GM12878 (cell line): ENCODE measurements at regions not wholly inside any gene's neighbourhood (a gene's known extent, or its start where the extent isn't known, plus 50 kb on each side); places are given as distances from the start of the nearest gene placed in this dataset.
"Not testable (repeated sequence)": the region's sequence is repeated elsewhere in the genome, so short reads cannot be mapped to it uniquely, and the experiment has no call there.

Source experiments
- ATAC-seq: fragments of 200-7000 bp; cut with Tn5 transposase; 3 replicates; pipeline ENCODE4 v1.9.1; 2020; ENCODE audit warnings: mild to moderate bottlenecking, moderate library complexity
- BruUV-seq: library from RNA; stranded (reverse); fragments of 400-500 nt; replicated peaks from 2 replicates; lab custom pipeline; 2021; lab: Mats Ljungman, UMichigan
- CTCF ChIA-PET: fragments of 300-600 bp; sonication (Branson Sonifier 250); formaldehyde crosslinking; extraction: SDS; loops from one replicate; lab custom pipeline; 2021; ENCODE audit warnings: inconsistent platforms; lab: Yijun Ruan, JAX
- POLR2A ChIA-PET: fragments of 350-600 bp; formaldehyde crosslinking; extraction: SDS; loops from one replicate; lab custom pipeline; 2021; ENCODE audit warnings: inconsistent platforms; lab: Charles Lee
- RAD21 ChIA-PET: fragments of 300-600 bp; sonication (Branson Sonifier 250); formaldehyde crosslinking; loops from one replicate; lab custom pipeline; 2023; ENCODE audit warnings: antibody characterized with exemption; ENCODE audit not compliant: unreplicated experiment; lab: Charles Lee
- SMC1A ChIA-PET: fragments of 300-600 bp; sonication (Branson Sonifier 250); formaldehyde crosslinking; loops from one replicate; lab custom pipeline; 2023; ENCODE audit not compliant: unreplicated experiment, uncharacterized antibody; lab: Charles Lee
- DNase-seq: peaks from one replicate; pipeline ENCODE4 v3.0.0-alpha.2; 2011; ENCODE audit warnings: low read depth, low spot score
- FAIRE-seq: peaks from 3 replicates; lab custom pipeline; 2011; peaks lifted over from hg19 to GRCh38; lab: Jason Lieb, UNC
- H2AFZ ChIP-seq: 2 replicates; pipeline ENCODE4 v1.6.0; 2011; ENCODE audit warnings: low read depth, low read length, control low read depth; ENCODE audit not compliant: control insufficient read depth
- H3K27ac ChIP-seq: 2 replicates; pipeline ENCODE4 v1.5.1; 2011; ENCODE audit warnings: control low read depth; ENCODE audit not compliant: control insufficient read depth, insufficient read depth
- H3K27me3 ChIP-seq, 2 experiments: replicated peaks in 1 of 2; 2 replicates each; pipeline versions ENCODE4 v1.6.0 to v1.6.1; 2011; ENCODE audit warnings: low read length in 1 of 2; ENCODE audit not compliant: control insufficient read depth in 2 of 2, insufficient read depth in 2 of 2
- H3K36me3 ChIP-seq, 2 experiments: 2 replicates each; pipeline ENCODE4 v1.5.1; 2011; ENCODE audit warnings: low read length in 1 of 2; ENCODE audit not compliant: control insufficient read depth in 2 of 2, insufficient read depth in 2 of 2
- H3K4me1 ChIP-seq: 2 replicates; pipeline ENCODE4 v1.6.1; 2011; ENCODE audit warnings: mild to moderate bottlenecking, low read length, moderate library complexity, mixed read lengths; ENCODE audit not compliant: control insufficient read depth, insufficient read depth
- H3K4me2 ChIP-seq: 2 replicates; pipeline ENCODE4 v1.6.0; 2011; ENCODE audit warnings: control low read depth; ENCODE audit not compliant: control insufficient read depth, insufficient read depth
- H3K4me3 ChIP-seq: fragments of 200-600 bp; sonication (generic); 2 replicates; pipeline ENCODE4 v1.5.1; 2016
- H3K79me2 ChIP-seq: 2 replicates; pipeline ENCODE4 v1.6.0; 2011; ENCODE audit warnings: low read length; ENCODE audit not compliant: control insufficient read depth, insufficient read depth
- H3K9ac ChIP-seq: 2 replicates; pipeline ENCODE4 v1.8.0; 2011; ENCODE audit warnings: low read length, control low read depth, mixed read lengths; ENCODE audit not compliant: control insufficient read depth, insufficient read depth
- H3K9me3 ChIP-seq: replicated peaks from 3 replicates; pipeline ENCODE4 v1.5.1; 2011; ENCODE audit warnings: mild to moderate bottlenecking, low read length; ENCODE audit not compliant: control insufficient read depth, insufficient read depth
- H4K20me1 ChIP-seq: 2 replicates; pipeline ENCODE4 v1.6.0; 2011; ENCODE audit not compliant: control insufficient read depth, insufficient read depth
- BCL11A ChIP-seq: IDR thresholded peaks from 2 replicates; pipeline ENCODE4 v1.6.1; 2011; ENCODE audit warnings: low read depth, low read length
- BMI1 ChIP-seq: fragments of 450-650 bp; IDR thresholded peaks from 2 replicates; pipeline ENCODE4 v1.6.1; 2016; ENCODE audit warnings: mild to moderate bottlenecking, moderate library complexity, borderline replicate concordance
- BRCA1 ChIP-seq: IDR thresholded peaks from 2 replicates; pipeline ENCODE4 v1.6.1; 2011; ENCODE audit warnings: low read depth, low read length, improper control_type of control experiment
- EED ChIP-seq: sonication (generic); IDR thresholded peaks from 2 replicates; pipeline ENCODE4 v1.6.1; 2016; ENCODE audit warnings: antibody characterized with exemption, low read depth
- HDAC6 ChIP-seq: fragments of 200-600 bp; sonication (generic); IDR thresholded peaks from one replicate; pipeline ENCODE4 v1.8.0; 2017; ENCODE audit warnings: antibody characterized with exemption; ENCODE audit not compliant: unreplicated experiment
- IKZF2 ChIP-seq, 2 experiments: fragments of 450-650 bp; IDR thresholded peaks; 2 replicates each; pipeline ENCODE4 v1.6.1; 2017; ENCODE audit warnings: mild to moderate bottlenecking in 2 of 2, moderate library complexity in 2 of 2
- LARP7 ChIP-seq: fragments of 450-650 bp; IDR thresholded peaks from 2 replicates; pipeline ENCODE4 v1.6.1; 2017; ENCODE audit warnings: mild to moderate bottlenecking
- NFYB ChIP-seq: IDR thresholded peaks from 2 replicates; pipeline ENCODE4 v1.6.1; 2011; ENCODE audit warnings: low read depth, mild to moderate bottlenecking, low read length, improper control_type of control experiment, moderate library complexity; ENCODE audit not compliant: insufficient read depth
- NR2C2 ChIP-seq: IDR thresholded peaks from 2 replicates; pipeline ENCODE4 v1.6.1; 2011; ENCODE audit warnings: borderline replicate concordance, low read depth; ENCODE audit not compliant: control insufficient read depth, insufficient read length
- POLR2A ChIP-seq: IDR thresholded peaks from 2 replicates; pipeline ENCODE4 v1.6.1; 2011; ENCODE audit warnings: low read depth, mild to moderate bottlenecking, low read length
- RAD51 ChIP-seq: fragments of 450-650 bp; IDR thresholded peaks from 2 replicates; pipeline ENCODE4 v1.6.1; 2016; ENCODE audit warnings: moderate library complexity, mild to moderate bottlenecking, inconsistent platforms
- SIX5 ChIP-seq: IDR thresholded peaks from 2 replicates; pipeline ENCODE4 v1.6.1; 2011; ENCODE audit warnings: mild to moderate bottlenecking, low read depth, low read length, moderate library complexity; ENCODE audit not compliant: severe bottlenecking
- YBX1 ChIP-seq: fragments of 450-650 bp; IDR thresholded peaks from 2 replicates; pipeline ENCODE4 v1.6.1; 2016; ENCODE audit warnings: antibody characterized with exemption
- ZNF384 ChIP-seq: IDR thresholded peaks from 2 replicates; pipeline ENCODE4 v1.6.1; 2012; ENCODE audit warnings: low read depth, mild to moderate bottlenecking, low read length, improper control_type of control experiment, borderline replicate concordance
- ZZZ3 ChIP-seq: IDR thresholded peaks from 2 replicates; pipeline ENCODE4 v1.6.1; 2011; ENCODE audit warnings: low read depth; ENCODE audit not compliant: control insufficient read depth, insufficient read length
- WGBS: methylation state at CpG from one replicate; pipeline ENCODE4 v1.1.6; 2016; ENCODE audit warnings: low lambda C conversion rate; ENCODE audit not compliant: insufficient replicate concordance, insufficient coverage; ENCODE audit errors: missing lambda C conversion rate; 5-methylcytosine and 5-hydroxymethylcytosine counted together
- in situ Hi-C: fragments of 300-500 bp; cut with MboI; formaldehyde crosslinking; loops from 9 replicates; pipeline ENCODE4 v1.14.3; 2018; ENCODE audit warnings: mixed read lengths
- intact Hi-C: fragments of 100-400 bp; cut with micrococcal nuclease; formaldehyde crosslinking; loops from one replicate; pipeline ENCODE4 v1.14.2; 2022; ENCODE audit not compliant: unreplicated experiment
- TF ChIP-seq, protein P1 (sequence below): IDR thresholded peaks from 2 replicates; pipeline ENCODE4 v1.6.1; 2012; ENCODE audit warnings: low read depth, low read length, improper control_type of control experiment
- TF ChIP-seq, protein P2 (sequence below): fragments of 450-650 bp; IDR thresholded peaks from 2 replicates; pipeline ENCODE4 v1.6.1; 2016; ENCODE audit warnings: mild to moderate bottlenecking
- TF ChIP-seq, protein P3 (sequence below): fragments of 450-650 bp; IDR thresholded peaks from 2 replicates; pipeline ENCODE4 v1.6.1; 2017; ENCODE audit warnings: low read depth, mild to moderate bottlenecking, moderate library complexity

DNA sequence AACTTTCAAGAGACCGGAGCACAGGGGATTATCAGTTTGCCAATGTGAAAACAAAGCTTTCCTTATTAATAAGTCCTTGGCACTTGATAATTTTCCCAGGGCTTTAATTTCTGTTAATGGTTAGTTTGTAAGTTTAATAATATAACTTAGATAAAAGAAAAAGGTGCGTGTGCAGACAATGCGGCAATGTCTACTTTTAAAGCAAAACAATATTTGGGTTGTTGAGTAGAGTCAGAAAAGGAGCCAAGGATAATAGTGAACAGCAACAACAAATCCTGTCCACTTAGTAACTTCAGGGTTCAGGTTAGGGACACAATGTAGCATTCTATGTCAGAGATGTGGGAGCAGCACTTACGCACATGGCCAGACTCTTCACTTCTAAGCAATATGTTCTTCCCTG lies 469.6 kb upstream of the NFIA start:
- no TSS peak for BruUV-seq
- SMC1A ChIA-PET = no interaction called here
- no peaks in the 10 kb centered on the region for H3K27me3 ChIP-seq
- no peaks in the 10 kb centered on the region for H3K4me1 ChIP-seq
- POLR2A ChIA-PET = no interaction called here
- DNase-seq = no peak
- H4K20me1 ChIP-seq = no peaks in the 10 kb centered on the region
- 79% methylated on average over 4 of the region's 4 CpGs for WGBS
- no peak overlapping the region for H3K4me2 ChIP-seq
- H3K4me3 ChIP-seq = no peak overlapping the region
- no peaks in the 10 kb centered on the region for H3K79me2 ChIP-seq
- no peaks in the 10 kb centered on the region for H3K9me3 ChIP-seq
- no peak overlapping the region for H3K9ac ChIP-seq
- intact Hi-C loops (no loop called here), in situ Hi-C loops (no loop called here)
- TF ChIP-seq NFYB (no peak), HDAC6 (no peak), EED (no peak), LARP7 (no peak), BRCA1 (no peak), SIX5 (no peak), BCL11A (no peak), ZNF384 (no peak), POLR2A (no peak), NR2C2 (no peak), ZZZ3 (no peak), IKZF2 (IDR thresholded peaks at IDR 0.05) (no peak), BMI1 (no peak), RAD51 (no peak), YBX1 (no peak)
- TF ChIP-seq, protein P1, sequence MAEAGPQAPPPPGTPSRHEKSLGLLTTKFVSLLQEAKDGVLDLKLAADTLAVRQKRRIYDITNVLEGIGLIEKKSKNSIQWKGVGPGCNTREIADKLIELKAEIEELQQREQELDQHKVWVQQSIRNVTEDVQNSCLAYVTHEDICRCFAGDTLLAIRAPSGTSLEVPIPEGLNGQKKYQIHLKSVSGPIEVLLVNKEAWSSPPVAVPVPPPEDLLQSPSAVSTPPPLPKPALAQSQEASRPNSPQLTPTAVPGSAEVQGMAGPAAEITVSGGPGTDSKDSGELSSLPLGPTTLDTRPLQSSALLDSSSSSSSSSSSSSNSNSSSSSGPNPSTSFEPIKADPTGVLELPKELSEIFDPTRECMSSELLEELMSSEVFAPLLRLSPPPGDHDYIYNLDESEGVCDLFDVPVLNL = no peak
- TF ChIP-seq, protein P2, sequence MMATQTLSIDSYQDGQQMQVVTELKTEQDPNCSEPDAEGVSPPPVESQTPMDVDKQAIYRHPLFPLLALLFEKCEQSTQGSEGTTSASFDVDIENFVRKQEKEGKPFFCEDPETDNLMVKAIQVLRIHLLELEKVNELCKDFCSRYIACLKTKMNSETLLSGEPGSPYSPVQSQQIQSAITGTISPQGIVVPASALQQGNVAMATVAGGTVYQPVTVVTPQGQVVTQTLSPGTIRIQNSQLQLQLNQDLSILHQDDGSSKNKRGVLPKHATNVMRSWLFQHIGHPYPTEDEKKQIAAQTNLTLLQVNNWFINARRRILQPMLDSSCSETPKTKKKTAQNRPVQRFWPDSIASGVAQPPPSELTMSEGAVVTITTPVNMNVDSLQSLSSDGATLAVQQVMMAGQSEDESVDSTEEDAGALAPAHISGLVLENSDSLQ = no peak
- TF ChIP-seq, protein P3, sequence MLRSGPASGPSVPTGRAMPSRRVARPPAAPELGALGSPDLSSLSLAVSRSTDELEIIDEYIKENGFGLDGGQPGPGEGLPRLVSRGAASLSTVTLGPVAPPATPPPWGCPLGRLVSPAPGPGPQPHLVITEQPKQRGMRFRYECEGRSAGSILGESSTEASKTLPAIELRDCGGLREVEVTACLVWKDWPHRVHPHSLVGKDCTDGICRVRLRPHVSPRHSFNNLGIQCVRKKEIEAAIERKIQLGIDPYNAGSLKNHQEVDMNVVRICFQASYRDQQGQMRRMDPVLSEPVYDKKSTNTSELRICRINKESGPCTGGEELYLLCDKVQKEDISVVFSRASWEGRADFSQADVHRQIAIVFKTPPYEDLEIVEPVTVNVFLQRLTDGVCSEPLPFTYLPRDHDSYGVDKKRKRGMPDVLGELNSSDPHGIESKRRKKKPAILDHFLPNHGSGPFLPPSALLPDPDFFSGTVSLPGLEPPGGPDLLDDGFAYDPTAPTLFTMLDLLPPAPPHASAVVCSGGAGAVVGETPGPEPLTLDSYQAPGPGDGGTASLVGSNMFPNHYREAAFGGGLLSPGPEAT = no peak
- FAIRE-seq = no peak
- no peak for ATAC-seq
- H3K27ac ChIP-seq = no peak overlapping the region
- RAD21 ChIA-PET = no interaction called here
- CTCF ChIA-PET = no interaction called here
- H3K36me3 ChIP-seq = no peaks in the 10 kb centered on the region
- H2AFZ ChIP-seq = no peak overlapping the region

DNA sequence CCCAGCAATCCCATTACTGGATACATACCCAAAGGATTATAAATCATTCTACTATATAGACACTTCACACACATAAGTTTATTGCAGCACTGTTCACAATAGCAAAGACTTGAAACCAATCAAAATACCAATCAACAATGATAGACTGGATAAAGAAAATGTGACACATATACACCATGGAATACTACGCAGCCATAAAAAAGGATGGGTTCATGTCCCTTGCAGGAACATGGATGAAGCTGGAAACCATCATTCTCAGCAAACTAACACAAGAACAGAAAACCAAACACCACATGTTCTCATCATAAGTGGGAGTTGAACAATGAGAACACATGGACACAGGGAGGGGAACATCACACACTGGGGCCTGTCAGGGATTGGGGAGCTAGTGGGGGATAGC lies 475.4 kb upstream of the NFIA start:
- FAIRE-seq, H3K4me2 ChIP-seq, ATAC-seq, H3K27ac ChIP-seq, DNase-seq, H3K9ac ChIP-seq, H3K27me3 ChIP-seq, RAD21 ChIA-PET, POLR2A ChIA-PET, SMC1A ChIA-PET, CTCF ChIA-PET, H3K4me1 ChIP-seq, H2AFZ ChIP-seq, H3K79me2 ChIP-seq, intact Hi-C loops, H3K36me3 ChIP-seq, BruUV-seq, H4K20me1 ChIP-seq, H3K4me3 ChIP-seq, H3K9me3 ChIP-seq, in situ Hi-C loops: not testable (repeated sequence)
- 18% methylated on average over 1 of the region's 1 CpG for WGBS
